ENCODE measurements at regions not wholly inside any gene's neighbourhood (a gene's known extent, or its start where the extent isn't known, plus 50 kb on each side); places are given as distances from the start of the nearest gene placed in this dataset.
"Not testable (repeated sequence)": the region's sequence is repeated elsewhere in the genome, so short reads cannot be mapped to it uniquely, and the experiment has no call there.

- TF ChIP-seq CTCF (IDR thresholded peaks at IDR 0.05); ZFX (IDR thresholded peaks at IDR 0.05; ENCODE audit: borderline replicate concordance): not testable (repeated sequence)
Measured at GRCh38 chr6:121797598-121797997, 362.2 kb downstream of the GJA1 start.
